Choroid plexus epithelial cell (primary cell): ENCODE measurements at regions not wholly inside any gene's neighbourhood (a gene's known extent, or its start where the extent isn't known, plus 50 kb on each side); places are given as distances from the start of the nearest gene placed in this dataset.

Experiments
- DNase-seq: peaks from one replicate; pipeline ENCODE4 v3.0.0-alpha.2; 2010; ENCODE audit warnings: low read depth
- H3K4me3 ChIP-seq: 2 replicates; pipeline ENCODE4 v1.5.1; 2011; ENCODE audit warnings: low read depth, mild to moderate bottlenecking, control low read depth, low read length, moderate library complexity
- TF ChIP-seq, protein P1 (sequence below): conservative IDR thresholded peaks from 2 replicates; pipeline ENCODE4 v1.5.1; 2011; ENCODE audit warnings: low read depth, mild to moderate bottlenecking, control low read depth, inconsistent platforms, low read length, moderate library complexity

DNA sequence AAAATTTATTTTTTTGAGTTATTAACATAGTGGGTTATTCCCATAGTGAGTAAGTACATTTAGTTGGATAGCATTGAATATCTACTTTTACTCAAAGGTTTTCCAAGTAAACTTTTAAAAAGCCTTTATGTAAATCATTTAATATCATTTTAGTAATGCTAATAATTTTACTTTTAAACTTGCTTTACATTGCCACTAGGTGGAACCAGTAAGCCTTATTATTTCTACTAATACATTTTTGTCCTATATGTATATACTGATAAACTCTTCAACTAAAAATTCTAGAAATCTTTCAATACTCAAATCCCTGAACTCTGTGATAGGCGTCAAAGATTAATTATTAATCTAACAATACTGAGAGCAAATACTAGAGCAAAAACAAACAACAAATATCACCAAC is 1709.2 kb upstream of the PCDH20 start:
- TF ChIP-seq, protein P1, sequence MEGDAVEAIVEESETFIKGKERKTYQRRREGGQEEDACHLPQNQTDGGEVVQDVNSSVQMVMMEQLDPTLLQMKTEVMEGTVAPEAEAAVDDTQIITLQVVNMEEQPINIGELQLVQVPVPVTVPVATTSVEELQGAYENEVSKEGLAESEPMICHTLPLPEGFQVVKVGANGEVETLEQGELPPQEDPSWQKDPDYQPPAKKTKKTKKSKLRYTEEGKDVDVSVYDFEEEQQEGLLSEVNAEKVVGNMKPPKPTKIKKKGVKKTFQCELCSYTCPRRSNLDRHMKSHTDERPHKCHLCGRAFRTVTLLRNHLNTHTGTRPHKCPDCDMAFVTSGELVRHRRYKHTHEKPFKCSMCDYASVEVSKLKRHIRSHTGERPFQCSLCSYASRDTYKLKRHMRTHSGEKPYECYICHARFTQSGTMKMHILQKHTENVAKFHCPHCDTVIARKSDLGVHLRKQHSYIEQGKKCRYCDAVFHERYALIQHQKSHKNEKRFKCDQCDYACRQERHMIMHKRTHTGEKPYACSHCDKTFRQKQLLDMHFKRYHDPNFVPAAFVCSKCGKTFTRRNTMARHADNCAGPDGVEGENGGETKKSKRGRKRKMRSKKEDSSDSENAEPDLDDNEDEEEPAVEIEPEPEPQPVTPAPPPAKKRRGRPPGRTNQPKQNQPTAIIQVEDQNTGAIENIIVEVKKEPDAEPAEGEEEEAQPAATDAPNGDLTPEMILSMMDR = peak; percentile 47
- DNase-seq = peak; percentile 70
- no peak overlapping the region for H3K4me3 ChIP-seq

DNA sequence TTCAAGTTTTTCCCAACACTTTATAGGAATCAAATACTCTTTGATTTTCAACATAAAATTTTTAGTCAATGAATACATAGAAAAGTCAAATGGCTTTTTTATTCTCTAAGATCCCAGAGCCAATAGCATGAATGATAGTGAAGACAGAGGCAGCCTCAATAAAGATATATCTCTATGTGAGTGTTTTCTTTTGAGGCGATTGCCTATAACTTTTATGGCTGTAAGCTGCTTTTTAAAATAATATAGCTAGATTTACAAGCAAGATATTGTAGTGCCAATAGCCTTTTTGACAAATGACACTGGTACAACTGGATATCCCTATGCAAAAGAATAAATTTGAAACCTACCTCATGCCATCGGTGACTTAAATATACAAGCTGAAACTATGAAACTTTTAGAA is 1705.2 kb upstream of the PCDH20 start:
- TF ChIP-seq, protein P1 = no peak
- H3K4me3 ChIP-seq = no peak overlapping the region
- DNase-seq = no peak

DNA sequence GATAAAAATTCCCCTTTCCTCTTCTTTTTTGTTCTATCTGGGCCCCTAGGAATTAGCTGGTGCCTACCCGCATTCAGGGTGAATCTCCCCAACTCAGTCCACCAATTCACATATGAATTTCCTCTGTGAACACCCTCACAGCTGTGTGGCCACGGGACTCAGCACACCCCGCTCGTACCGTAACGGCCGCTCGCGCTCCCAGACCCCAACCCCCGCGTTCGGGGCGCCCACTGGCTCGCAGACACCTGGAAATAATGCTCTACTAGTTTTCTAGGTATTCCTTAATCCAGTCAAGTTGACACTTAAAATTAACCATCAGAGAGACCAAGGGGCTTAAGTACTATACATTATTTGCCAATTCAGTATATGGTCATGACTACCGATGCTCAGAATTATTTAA is 1702.1 kb upstream of the PCDH20 start:
- TF ChIP-seq, protein P1 = no peak
- H3K4me3 ChIP-seq = no peak overlapping the region
- DNase-seq = no peak

DNA sequence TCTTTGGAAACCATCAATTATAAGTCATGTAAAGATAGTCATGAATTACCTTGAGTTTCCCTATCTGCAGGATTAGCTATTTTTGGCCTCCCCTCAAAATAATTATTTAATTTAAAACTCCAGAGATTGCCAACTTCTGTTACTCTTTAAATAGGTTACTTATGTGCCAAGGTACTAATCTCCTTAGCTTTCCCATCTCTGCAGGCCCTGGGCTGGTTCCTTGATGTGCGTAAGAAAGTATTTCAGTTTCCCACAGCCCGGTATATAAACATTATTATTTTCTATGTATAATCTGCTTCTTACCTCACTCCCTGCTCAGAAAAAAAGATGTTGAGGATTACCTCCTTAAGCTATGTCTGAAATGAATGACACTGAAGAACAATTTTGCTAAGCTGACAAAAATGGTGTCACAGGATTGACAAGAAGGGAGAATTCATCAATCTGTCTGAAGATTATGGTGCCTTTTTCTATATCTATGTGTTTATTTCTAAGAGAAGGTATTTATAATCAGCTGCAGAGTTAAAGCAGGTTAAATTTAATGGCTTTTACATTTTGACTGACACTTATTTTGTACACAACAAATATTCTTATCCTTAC is 1697.2 kb upstream of the PCDH20 start:
- TF ChIP-seq, protein P1 = no peak
- no peak for DNase-seq
- no peak overlapping the region for H3K4me3 ChIP-seq

- TF ChIP-seq, protein P1 = no peak
- H3K4me3 ChIP-seq = no peak overlapping the region
- DNase-seq = no peak
Measured at GRCh38 chr13:63110466-63110865, 1694.8 kb upstream of the PCDH20 start.

DNA sequence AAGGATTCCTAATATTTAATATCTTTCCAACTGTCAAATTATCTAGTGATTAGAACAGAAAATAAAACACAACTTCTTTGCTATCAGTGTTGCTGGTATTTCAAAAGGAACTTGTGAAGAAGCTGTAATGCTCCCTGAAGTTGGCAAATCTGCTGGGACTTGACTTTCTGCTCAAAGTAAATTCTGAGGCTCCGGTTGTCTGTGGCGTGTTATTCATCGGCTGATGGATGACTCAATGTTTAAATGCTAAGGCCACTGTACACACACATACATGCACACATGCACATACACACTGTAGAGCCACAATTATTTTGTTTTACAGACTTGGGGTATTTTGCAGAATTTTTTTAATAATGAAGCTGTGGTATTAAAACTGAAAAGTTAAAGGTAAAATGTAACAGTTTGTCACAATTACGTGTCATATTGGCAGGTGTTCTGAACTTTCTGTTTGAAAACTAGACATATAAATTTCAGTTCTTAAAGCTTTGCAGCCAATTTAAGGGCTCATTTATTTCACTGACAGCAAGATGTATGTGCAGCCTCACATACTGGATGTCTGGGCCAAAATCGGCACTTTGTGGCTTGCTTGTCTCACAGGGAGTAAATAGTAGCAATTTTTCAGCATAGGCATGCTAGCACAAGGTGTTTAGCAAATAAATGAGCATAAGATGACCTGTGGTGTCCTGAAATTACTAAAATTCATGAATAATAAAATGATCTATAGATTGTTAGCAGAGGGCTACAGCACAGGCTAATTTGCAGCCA is 1691.7 kb upstream of the PCDH20 start:
- peak; percentile 18 for DNase-seq
- no peak overlapping the region for H3K4me3 ChIP-seq
- TF ChIP-seq, protein P1 = no peak

DNA sequence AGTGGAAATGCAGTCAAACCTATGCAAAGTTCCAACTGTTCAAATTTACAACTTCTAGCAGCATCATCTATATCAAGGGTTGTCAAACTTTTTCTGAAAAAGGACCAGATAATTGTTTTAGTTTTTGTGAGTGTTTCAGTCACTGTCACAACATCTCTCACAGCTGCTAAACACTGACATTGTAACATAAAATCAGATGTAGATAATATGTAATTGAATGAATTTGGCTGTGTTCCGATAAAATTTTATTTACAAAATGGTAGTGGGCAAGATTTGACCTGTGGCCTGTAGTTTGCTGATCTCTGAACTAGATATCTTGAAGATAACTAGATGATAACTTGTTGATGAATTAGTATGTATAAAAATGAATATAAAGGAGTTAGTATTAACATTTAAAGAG is 1679.1 kb upstream of the PCDH20 start:
- TF ChIP-seq, protein P1 = no peak
- H3K4me3 ChIP-seq = no peak overlapping the region
- DNase-seq = no peak
